ENCODE measurements at regions not wholly inside any gene's neighbourhood (a gene's known extent, or its start where the extent isn't known, plus 50 kb on each side); places are given as distances from the start of the nearest gene placed in this dataset.
"Not testable (repeated sequence)": the region's sequence is repeated elsewhere in the genome, so short reads cannot be mapped to it uniquely, and the experiment has no call there.

DNA sequence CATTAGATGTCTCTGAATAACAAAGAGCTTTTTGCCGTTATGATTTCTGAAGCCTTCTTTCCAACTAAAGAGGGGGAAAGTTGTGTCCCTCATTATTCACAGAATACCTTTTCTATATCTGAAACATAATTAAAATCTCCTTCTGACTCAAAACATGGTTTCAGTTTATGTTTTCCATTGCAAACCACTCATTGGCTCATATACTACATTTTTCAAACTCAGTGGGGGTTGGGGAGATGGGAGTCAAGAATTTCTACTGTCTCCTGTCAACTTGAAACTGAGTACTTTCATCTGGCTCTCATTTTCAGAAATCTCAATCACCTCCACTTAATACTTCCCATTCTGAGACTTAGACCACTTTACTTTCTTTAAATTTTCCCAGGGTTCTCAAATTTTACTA, 1839.5 kb upstream of the PCDH10 start:
- DNase-seq (ENCODE audit: low read depth) = no peak

- DNase-seq (ENCODE audit: low read depth) = no peak
Observed at GRCh38 chr4:131316086-131316485, 1833.0 kb upstream of the PCDH10 start.

- no peak for DNase-seq (ENCODE audit: low read depth)
Observed at GRCh38 chr4:131337936-131338335, 1811.2 kb upstream of the PCDH10 start.

DNA sequence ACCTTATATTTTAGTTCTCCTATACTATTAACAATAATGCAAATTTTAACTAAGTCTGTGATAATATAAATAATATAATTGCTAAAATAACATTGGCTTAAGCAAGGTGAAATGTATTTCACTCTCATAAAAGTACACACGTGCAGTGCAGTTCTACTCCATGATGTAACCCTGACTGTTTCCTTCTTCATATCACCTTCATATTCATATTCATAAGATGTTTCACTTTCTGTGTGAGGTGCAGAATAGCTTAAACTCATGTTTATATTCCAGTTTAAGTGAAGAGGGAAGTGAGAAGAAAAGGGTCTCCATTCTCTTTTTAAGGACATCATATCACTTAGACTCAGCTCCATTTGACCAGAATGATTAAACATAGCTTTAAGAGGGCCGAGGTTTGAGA, 1810.0 kb upstream of the PCDH10 start:
- no peak for DNase-seq (ENCODE audit: low read depth)

- DNase-seq (ENCODE audit: low read depth) = no peak
Observed at GRCh38 chr4:131344761-131345160, 1804.3 kb upstream of the PCDH10 start.

GRCh38 chr4:131347816-131348215, 1801.3 kb upstream of the PCDH10 start:
- DNase-seq (ENCODE audit: low read depth) = no peak

GRCh38 chr4:131348263-131348662, 1800.8 kb upstream of the PCDH10 start:
- no peak for DNase-seq (ENCODE audit: low read depth)

GRCh38 chr4:131352371-131352770, 1796.7 kb upstream of the PCDH10 start:
- not testable (repeated sequence) for DNase-seq (ENCODE audit: low read depth)

DNA sequence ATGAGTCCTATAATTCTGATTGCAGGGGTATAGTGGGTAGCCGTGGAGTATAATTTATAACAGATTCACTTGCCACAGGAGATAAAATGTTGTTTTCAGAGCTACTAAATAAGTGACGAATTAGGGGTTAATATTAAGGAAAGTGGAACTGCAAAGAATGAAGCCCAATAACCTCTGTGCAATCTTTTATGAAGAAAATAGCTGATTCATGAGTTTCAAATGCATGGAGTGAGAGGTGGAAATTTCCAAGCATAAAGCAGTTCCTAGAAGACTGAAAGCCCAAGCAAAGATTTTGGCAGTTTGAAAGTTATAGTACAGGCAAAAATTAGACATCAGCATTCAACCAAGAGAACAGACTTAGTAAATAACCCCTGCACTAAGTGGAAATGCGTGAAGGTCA, 1782.4 kb upstream of the PCDH10 start:
- no peak for DNase-seq (ENCODE audit: low read depth)

DNA sequence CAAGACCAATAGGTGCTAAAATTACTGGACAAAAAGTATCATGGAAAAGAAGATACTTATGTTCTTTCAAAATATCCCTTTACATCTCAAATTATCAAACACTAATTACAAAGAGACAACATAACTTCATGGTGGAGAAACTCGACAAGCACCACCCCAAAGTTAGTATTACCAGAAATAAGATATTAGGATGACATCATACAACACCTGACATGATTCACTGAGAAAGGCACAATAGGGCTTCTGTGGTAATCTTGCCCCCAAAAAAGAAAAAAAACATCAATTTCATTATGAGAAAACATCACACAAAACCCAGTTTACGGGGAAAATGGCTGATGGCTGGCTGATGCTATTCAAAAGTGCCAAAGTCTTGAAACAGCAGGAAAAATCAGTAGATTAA, 1781.7 kb upstream of the PCDH10 start:
- no peak for DNase-seq (ENCODE audit: low read depth)

- no peak for DNase-seq (ENCODE audit: low read depth)
Observed at GRCh38 chr4:131370846-131371245, 1778.2 kb upstream of the PCDH10 start.

DNA sequence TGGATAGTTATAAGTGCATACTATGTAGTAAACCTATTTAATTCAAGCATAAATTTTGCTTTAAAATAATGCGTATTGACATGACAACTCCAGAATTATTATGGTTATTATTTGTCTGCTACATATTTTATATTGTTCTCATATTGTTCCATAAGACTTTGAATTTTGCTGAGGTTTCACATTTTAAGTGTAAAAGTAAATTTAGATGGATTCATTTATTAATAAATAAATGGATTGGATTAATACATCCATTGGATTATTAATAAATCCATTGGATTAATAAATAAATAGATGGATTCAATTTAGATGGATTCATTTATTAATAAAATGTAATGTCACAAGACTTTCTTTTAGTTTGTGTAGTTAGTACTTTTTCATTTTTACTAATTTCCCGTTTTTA, 1768.0 kb upstream of the PCDH10 start:
- no peak for DNase-seq (ENCODE audit: low read depth)

GRCh38 chr4:131382839-131383238, 1766.3 kb upstream of the PCDH10 start:
- no peak for DNase-seq (ENCODE audit: low read depth)

DNA sequence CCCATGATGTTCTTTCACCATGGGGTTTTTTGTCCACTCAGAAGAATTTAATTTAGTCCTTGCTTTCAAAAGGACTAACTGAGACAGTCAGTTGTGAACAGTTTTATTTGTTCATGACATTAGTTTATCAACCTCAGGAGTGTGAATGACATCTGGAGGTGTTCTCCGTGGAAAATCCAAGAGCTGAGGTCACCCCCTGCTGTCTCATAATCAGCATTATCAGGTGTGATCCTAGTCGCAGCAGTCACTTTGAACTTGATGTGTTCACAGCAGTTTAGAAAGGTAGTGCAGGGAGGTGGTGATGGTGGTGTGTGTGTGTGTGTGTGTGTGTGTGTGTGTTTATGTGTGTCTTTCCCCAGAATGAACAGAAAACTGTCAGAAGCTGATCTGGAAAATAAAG, 1760.8 kb upstream of the PCDH10 start:
- DNase-seq (ENCODE audit: low read depth) = no peak

DNA sequence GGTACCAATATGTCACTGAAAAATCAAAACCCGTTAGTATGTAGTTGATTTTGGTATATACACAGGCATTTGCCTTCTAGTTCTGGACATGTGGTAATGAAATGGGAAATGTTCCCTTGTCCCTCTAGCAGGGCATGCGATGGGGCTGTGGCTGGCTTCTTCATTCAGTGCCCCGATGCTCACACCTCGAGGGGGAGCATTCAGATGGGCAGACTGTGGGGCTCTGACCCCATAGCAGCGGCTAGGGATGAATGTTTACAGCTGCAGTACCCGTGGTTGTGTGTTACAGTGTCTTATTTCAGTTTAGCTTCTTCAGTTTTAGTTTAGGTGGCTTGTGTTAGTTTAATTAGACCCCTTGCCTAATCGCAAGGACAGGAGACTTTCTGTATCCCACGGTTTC, 1741.0 kb upstream of the PCDH10 start:
- no peak for DNase-seq (ENCODE audit: low read depth)

DNA sequence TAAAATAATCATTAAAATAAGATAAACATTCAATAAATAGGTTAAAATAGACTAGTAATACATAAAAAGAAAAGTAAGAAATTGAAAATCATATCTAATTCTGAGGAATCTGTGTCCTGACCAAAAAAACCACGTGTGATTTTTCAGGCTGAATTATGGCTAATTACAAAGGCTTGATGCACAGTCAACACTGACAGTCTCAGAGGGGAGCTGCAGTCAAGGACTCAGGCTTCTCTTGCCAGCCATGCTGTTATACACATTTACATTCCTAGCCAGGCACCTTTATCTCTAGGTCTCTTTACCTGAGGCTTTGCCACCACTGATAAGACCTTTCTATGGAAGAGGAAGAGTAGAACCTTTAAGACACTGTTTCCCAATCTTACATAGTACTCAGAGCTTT, 1737.7 kb upstream of the PCDH10 start:
- DNase-seq (ENCODE audit: low read depth) = no peak

DNA sequence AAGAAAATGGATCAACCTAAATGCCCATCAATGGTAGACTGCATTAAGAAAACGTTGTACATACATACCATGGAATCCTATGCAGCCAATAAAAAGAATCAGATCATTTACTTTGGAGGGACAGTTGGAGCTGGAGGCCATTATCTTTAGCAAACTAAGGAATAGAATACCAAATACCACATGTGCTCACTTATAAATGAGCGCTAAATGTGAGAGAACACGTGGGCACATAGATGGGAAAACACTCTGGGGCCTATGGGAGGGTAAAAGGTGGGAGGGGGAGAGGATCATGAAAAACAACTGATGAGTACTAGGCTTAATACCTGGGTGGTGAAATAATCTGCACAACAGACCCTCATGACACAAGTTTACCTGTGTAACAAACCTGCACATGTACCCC, 1729.9 kb upstream of the PCDH10 start:
- DNase-seq (ENCODE audit: low read depth) = no peak

- DNase-seq (ENCODE audit: low read depth) = no peak
Observed at GRCh38 chr4:131426023-131426758, 1722.9 kb upstream of the PCDH10 start.

GRCh38 chr4:131427000-131427399, 1722.1 kb upstream of the PCDH10 start:
- DNase-seq (ENCODE audit: low read depth) = no peak

GRCh38 chr4:131430302-131430701, 1718.8 kb upstream of the PCDH10 start:
- DNase-seq (ENCODE audit: low read depth) = no peak

- no peak for DNase-seq (ENCODE audit: low read depth)
Observed at GRCh38 chr4:131441004-131441688, 1707.9 kb upstream of the PCDH10 start.

DNA sequence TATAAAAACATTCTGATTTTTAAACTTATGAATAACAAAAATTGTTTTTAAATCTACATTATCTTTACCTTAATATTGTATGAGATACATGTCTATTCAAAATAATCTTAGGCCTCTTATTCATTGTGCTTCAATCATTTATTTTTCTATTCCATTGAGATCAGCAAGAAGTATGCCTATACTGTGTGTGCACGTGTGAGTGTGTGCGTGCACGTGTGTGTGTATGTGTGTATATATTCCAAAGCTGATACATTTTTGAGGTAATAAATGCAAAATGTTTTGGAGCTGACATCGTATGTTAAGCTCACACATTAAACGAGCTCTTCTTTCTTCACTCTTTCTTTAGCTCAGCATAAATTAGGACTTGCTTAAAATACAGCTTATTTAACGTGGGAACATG, 1701.2 kb upstream of the PCDH10 start:
- no peak for DNase-seq (ENCODE audit: low read depth)

DNA sequence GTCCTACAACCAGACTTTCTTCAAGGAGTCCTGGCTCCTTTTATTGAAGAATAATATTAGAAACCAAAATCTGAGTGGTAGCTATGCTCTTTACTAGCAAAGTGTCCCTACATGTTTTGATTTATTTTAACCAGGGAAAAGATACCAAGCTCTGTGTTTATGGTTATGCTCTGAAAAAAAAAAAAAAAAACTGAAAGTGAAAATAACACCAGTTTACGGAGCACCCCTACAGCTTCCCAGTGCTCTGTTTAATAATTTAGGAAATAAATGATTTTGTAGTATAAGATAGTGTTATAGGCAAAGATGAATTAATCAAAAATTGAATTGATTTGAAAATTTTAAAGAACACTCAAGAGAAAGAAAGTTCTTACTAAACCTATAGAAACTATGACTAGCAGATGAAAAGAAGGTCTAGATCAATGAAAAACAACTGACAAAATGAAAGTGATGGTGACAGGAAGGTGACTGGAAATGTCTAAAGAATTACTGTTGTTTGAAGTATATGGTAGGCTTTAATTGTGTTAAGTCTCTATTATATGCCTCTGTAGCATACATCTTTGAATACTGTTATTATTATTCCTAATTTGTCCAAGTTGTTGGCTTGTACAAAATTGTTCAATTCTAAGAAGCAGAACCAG, 1698.4 kb upstream of the PCDH10 start:
- DNase-seq (ENCODE audit: low read depth) = no peak
